Esophagus muscularis mucosa (tissue), 4 donors: ENCODE measurements at regions not wholly inside any gene's neighbourhood (a gene's known extent, or its start where the extent isn't known, plus 50 kb on each side); places are given as distances from the start of the nearest gene placed in this dataset.

Source experiments
- DNase-seq: peaks from one replicate; pipeline ENCODE4 v3.0.0-alpha.2; 2017; ENCODE audit errors: extremely low spot score
- H3K27ac ChIP-seq, 4 donors: fragments of 200-600 bp; sonication (generic); replicated peaks in 1 of 4; 1 replicate in 3 of 4; 2 replicates in 1 of 4; pipeline ENCODE4 v1.5.1; 2016 to 2019; ENCODE audit warnings: mild to moderate bottlenecking in 1 of 4
- H3K27me3 ChIP-seq, 4 donors: fragments of 200-600 bp; sonication (generic); one replicate each; pipeline versions ENCODE4 v1.5.1 to v1.6.0; 2016 to 2019
- H3K36me3 ChIP-seq, 4 donors: fragments of 200-600 bp; sonication (generic); one replicate each; pipeline ENCODE4 v1.5.1; 2016 to 2019
- H3K4me1 ChIP-seq, 4 donors: fragments of 200-600 bp; sonication (generic); one replicate each; pipeline ENCODE4 v1.5.1; 2016 to 2019
- H3K4me3 ChIP-seq, 4 donors: fragments of 200-600 bp; sonication (generic); 1 replicate in 2 of 4; 2 replicates in 2 of 4; pipeline ENCODE4 v1.5.1; 2016 to 2019; ENCODE audit warnings: mild to moderate bottlenecking in 4 of 4, moderate library complexity in 1 of 4
- H3K9me3 ChIP-seq, 4 donors: fragments of 200-600 bp; sonication (generic); 1 replicate in 3 of 4; 2 replicates in 1 of 4; pipeline ENCODE4 v1.5.1; 2016 to 2019
- CTCF ChIP-seq, 3 experiments: fragments of 200-600 bp in 2 of 3; fragments of 450-650 bp in 1 of 3; sonication (generic) in 2 of 3; IDR thresholded peaks; one replicate each; pipeline ENCODE4 v1.5.1; 2017 to 2019; ENCODE audit warnings: antibody characterized with exemption in 3 of 3, mild to moderate bottlenecking in 2 of 3, moderate library complexity in 1 of 3
- EP300 ChIP-seq: sonication (generic); formaldehyde crosslinking; IDR thresholded peaks from one replicate; pipeline ENCODE4 v1.6.1; 2017; ENCODE audit warnings: antibody characterized with exemption
- POLR2A ChIP-seq: fragments of 450-650 bp; IDR thresholded peaks from one replicate; pipeline ENCODE4 v1.6.1; 2017; ENCODE audit warnings: antibody characterized with exemption, moderate library complexity, mild to moderate bottlenecking, low read depth
- POLR2AphosphoS5 ChIP-seq, 2 donors: sonication (generic); formaldehyde crosslinking; IDR thresholded peaks; one replicate each; pipeline ENCODE4 v1.6.1; 2017; ENCODE audit warnings: antibody characterized with exemption in 2 of 2
- WGBS: methylation state at CpG from one replicate; pipeline ENCODE4 v1.1.5; 2018; 5-methylcytosine and 5-hydroxymethylcytosine counted together
- intact Hi-C: fragments of 100-400 bp; cut with DNase I; formaldehyde crosslinking; loops from one replicate; pipeline ENCODE4 v1.15.1; 2023

DNA sequence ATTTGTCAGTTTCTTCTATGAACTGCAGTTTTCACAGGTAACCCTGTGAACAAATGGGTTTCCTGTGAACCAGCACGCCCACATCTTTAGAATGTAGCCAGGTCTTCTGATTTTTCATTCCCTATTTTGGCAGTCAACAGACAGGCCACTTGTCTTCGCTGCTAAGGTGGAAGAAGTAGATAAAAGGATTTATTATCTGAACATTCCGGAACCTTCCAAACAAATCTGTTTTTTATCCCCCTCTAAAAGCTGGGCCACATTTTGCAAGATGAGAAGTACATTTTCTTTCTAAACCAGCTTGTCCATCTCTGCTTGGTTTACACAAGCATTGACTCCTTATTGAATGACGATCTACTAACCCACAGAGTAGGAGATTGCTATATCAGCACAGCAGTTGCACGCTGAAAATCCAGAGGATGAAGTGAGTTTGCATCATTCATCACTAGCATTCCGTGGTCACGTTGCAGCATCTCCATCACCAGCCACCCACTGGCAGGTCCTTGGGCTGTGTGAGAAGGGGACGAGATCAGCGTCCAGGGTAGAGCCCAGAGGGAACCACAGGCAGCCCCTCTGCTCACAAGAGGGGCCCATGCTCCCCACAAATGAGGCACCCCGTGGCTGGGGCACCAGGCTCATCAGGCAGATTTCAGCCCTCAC, 83.5 kb downstream of the TOMM20 start:
- H3K4me3 ChIP-seq: no peak overlapping the region
- WGBS: 79% methylated on average over 9 of the region's 10 CpGs
- no peaks in the 10 kb centered on the region for H3K27me3 ChIP-seq
- intact Hi-C loops: no loop called here
- no peaks in the 10 kb centered on the region for H3K36me3 ChIP-seq
- H3K27ac ChIP-seq: no peak overlapping the region
- peaks cover 21 to 31% (median 29%) of the 10 kb centered on the region in 4 donors for H3K4me1 ChIP-seq
- no peaks in the 10 kb centered on the region for H3K9me3 ChIP-seq
- DNase-seq: no peak
- TF ChIP-seq CTCF (IDR thresholded peaks at IDR 0.05) (no peak), POLR2A (no peak), POLR2AphosphoS5 (IDR thresholded peaks at IDR 0.05) (no peak), EP300 (no peak)

GRCh38 chr1:235043234-235043633, 85.4 kb downstream of the TOMM20 start:
- TF ChIP-seq EP300 (no peak), POLR2AphosphoS5 (IDR thresholded peaks at IDR 0.05) (no peak), CTCF (IDR thresholded peaks at IDR 0.05) (no peak), POLR2A (no peak)
- Histone ChIP-seq H3K4me1 (peaks cover 16 to 17% (median 16%) of the 10 kb centered on the region in 4 donors), H3K4me3 (no peak overlapping the region), H3K36me3 (no peaks in the 10 kb centered on the region), H3K27me3 (no peaks in the 10 kb centered on the region), H3K27ac (no peak overlapping the region), H3K9me3 (no peaks in the 10 kb centered on the region)
- intact Hi-C loops: no loop called here
- WGBS: 97% methylated on average over 3 of the region's 3 CpGs
- no peak for DNase-seq

DNA sequence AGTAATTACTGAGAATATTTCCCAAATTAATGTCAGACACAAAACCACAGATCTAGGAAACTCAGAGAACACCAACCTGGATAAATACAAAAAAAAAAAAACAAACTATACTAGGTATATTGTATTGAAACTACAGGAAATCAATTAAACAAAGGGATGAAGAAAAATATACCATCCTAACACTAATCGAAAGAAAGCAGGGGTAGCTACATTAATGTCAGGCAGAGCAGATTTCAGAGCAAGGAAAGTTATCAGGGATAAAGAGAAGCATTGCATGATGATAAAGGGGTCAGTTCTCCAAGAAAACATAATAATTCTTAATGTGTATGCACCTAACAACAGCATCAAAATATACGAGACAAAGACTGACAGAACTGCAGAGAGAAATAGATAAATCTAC, 89.9 kb downstream of the TOMM20 start:
- no peaks in the 10 kb centered on the region for H3K27me3 ChIP-seq
- H3K27ac ChIP-seq: no peak overlapping the region
- no peaks in the 10 kb centered on the region for H3K9me3 ChIP-seq
- H3K4me3 ChIP-seq: no peak overlapping the region
- intact Hi-C loops: no loop called here
- H3K36me3 ChIP-seq: no peaks in the 10 kb centered on the region
- H3K4me1 ChIP-seq: no peaks in the 10 kb centered on the region
- no peak for DNase-seq
- 91% methylated on average over 2 of the region's 2 CpGs for WGBS
- TF ChIP-seq POLR2AphosphoS5 (IDR thresholded peaks at IDR 0.05) (no peak), POLR2A (no peak), EP300 (no peak), CTCF (IDR thresholded peaks at IDR 0.05) (no peak)

- Histone ChIP-seq H3K36me3 (no peaks in the 10 kb centered on the region), H3K9me3 (no peaks in the 10 kb centered on the region), H3K27ac (no peak overlapping the region), H3K4me3 (no peak overlapping the region), H3K4me1 (no peaks in the 10 kb centered on the region), H3K27me3 (no peaks in the 10 kb centered on the region)
- TF ChIP-seq POLR2AphosphoS5 (IDR thresholded peaks at IDR 0.05) (no peak), EP300 (no peak), POLR2A (no peak), CTCF (IDR thresholded peaks at IDR 0.05) (no peak)
- DNase-seq: no peak
- intact Hi-C loops: no loop called here
- 96% methylated on average over 2 of the region's 2 CpGs for WGBS
These were observed 92.7 kb downstream of the TOMM20 start for GRCh38 chr1:235035928-235036327.
